ENCODE measurements at regions not wholly inside any gene's neighbourhood (a gene's known extent, or its start where the extent isn't known, plus 50 kb on each side); places are given as distances from the start of the nearest gene placed in this dataset.

DNA sequence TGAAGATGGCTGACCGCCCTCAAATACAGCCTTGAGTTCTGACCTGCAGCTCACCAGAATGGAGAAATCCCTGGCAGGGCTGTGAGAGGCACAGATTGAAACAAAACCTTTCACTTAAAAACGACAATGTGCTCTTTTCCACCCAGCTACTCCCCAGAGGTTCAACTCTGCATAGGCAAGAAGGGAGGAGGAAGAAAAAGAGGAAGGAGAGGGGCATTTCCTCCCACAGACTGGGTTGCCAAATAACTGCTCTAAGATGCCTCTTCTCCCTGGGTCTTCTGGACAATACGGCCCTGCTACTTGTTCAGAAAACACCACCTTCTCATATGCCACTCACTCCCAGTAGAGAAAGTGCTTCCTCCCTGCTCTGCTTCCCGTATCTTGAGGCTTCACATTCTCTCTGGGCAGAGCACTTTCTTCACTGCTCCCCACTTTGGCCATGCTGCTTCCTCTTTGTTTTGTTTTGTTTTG lies 136.4 kb upstream of the SLC1A4 start:
- no peak overlapping the region for H3K9ac ChIP-seq (ENCODE audit: insufficient read depth, low read depth, low read length)
- no peak overlapping the region for H3K4me3 ChIP-seq (replicated peaks in 1 of 3; ENCODE audit: insufficient read depth in 1 of 3, low read depth in 2 of 3, low read length in 3 of 3)
- peak overlapping the region; percentile 5; the same call in 1 of the 2 replicates for H3K4me2 ChIP-seq (ENCODE audit: low read depth, low read length)
- no TSS peak for BruUV-seq (replicated peaks)
- no peak overlapping the region for H2AFZ ChIP-seq (ENCODE audit: low read length)
- ChIA-PET POLR2A (no interaction called here), CTCF (ENCODE audit: low intra/inter-chr PET ratio, low total read pairs) (no interaction called here)
- in situ Hi-C loops (cut with HindIII; ENCODE audit: extremely low pct_ligation_motif_present, low pct_unique_long_range_greater_than_20kb), result no loop called here
- DNase-seq (ENCODE audit: low spot score) (no peak), FAIRE-seq (no peak), ATAC-seq (no peak)
- no peaks in the 10 kb centered on the region for H4K20me1 ChIP-seq (ENCODE audit: insufficient read depth, low read length)
- intact Hi-C loops (cut with micrococcal nuclease; ENCODE audit: unreplicated experiment), result no loop called here
- no peaks in the 10 kb centered on the region for H3K36me3 ChIP-seq (replicated peaks in 1 of 2; ENCODE audit: control insufficient read depth in 1 of 2, insufficient read depth in 2 of 2, low read length in 2 of 2)
- peaks cover 2 to 9% of the 10 kb centered on the region in 2 experiments; a peak in 2 of 5 replicates for H3K27me3 ChIP-seq (ENCODE audit: control insufficient read depth in 1 of 2, insufficient read depth in 2 of 2, low read length in 2 of 2)
- H3K4me1 ChIP-seq (ENCODE audit: insufficient read depth, low read length), result peaks cover 34% of the 10 kb centered on the region
- no peaks in the 10 kb centered on the region for H3K9me3 ChIP-seq (ENCODE audit: low read length)
- no peak overlapping the region for H3K27ac ChIP-seq (ENCODE audit: extremely low read length, insufficient read depth, low read length)
- 30% methylated on average over 4 of the region's 4 CpGs for WGBS (ENCODE audit: low lambda C conversion rate)
- H3K79me2 ChIP-seq (ENCODE audit: insufficient read depth, low read length), result no peaks in the 10 kb centered on the region
- TF ChIP-seq ZC3H4 (CRISPR knock-in tag; IDR thresholded peaks at IDR 0.05; ENCODE audit: borderline replicate concordance) (no peak), FOXO1 (CRISPR knock-in tag; IDR thresholded peaks at IDR 0.05) (no peak)
- TF ChIP-seq, protein P1, sequence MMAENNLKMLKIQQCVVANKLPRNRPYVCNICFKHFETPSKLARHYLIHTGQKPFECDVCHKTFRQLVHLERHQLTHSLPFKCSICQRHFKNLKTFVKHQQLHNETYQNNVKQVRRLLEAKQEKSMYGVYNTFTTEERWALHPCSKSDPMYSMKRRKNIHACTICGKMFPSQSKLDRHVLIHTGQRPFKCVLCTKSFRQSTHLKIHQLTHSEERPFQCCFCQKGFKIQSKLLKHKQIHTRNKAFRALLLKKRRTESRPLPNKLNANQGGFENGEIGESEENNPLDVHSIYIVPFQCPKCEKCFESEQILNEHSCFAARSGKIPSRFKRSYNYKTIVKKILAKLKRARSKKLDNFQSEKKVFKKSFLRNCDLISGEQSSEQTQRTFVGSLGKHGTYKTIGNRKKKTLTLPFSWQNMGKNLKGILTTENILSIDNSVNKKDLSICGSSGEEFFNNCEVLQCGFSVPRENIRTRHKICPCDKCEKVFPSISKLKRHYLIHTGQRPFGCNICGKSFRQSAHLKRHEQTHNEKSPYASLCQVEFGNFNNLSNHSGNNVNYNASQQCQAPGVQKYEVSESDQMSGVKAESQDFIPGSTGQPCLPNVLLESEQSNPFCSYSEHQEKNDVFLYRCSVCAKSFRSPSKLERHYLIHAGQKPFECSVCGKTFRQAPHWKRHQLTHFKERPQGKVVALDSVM (CRISPR knock-in tag; IDR thresholded peaks at IDR 0.05), result no peak

DNA sequence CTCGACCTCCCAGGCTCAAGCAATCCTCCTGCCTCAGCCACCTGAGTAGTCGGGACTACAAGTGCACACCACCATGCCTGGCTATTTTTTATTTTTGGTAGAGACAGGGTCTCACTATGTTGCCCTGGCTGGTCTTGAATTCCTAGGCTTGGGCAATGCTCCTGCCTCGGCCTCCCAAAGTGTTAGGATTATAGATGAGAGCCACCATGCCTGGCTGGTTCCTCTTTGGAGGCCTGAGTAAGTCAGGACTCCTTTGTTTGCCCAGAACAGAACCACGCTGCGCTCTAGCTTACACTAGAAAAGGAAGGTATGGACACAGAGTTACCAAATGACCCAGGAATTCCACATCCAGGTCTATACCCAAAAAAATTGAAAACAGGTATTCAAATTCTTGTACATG lies 135.9 kb upstream of the SLC1A4 start:
- in situ Hi-C loops (cut with HindIII; ENCODE audit: extremely low pct_ligation_motif_present, low pct_unique_long_range_greater_than_20kb), result no loop called here
- TF ChIP-seq ZNF121 (CRISPR knock-in tag; IDR thresholded peaks at IDR 0.05) (0 out of 2 replicates have a peak, but pooled peaks have one; percentile 15), JDP2 (CRISPR knock-in tag; IDR thresholded peaks at IDR 0.05; ENCODE audit: borderline replicate concordance) (no peak), ZNF333 (CRISPR knock-in tag; IDR thresholded peaks at IDR 0.05; ENCODE audit: borderline replicate concordance) (no peak)
- TF ChIP-seq, protein P2, sequence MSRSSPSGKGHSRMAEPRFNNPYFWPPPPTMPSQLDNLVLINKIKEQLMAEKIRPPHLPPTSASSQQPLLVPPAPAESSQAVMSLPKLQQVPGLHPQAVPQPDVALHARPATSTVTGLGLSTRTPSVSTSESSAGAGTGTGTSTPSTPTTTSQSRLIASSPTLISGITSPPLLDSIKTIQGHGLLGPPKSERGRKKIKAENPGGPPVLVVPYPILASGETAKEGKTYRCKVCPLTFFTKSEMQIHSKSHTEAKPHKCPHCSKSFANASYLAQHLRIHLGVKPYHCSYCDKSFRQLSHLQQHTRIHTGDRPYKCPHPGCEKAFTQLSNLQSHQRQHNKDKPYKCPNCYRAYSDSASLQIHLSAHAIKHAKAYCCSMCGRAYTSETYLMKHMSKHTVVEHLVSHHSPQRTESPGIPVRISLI (CRISPR knock-in tag; IDR thresholded peaks at IDR 0.05; ENCODE audit: borderline replicate concordance), result no peak
- TF ChIP-seq, protein P3, sequence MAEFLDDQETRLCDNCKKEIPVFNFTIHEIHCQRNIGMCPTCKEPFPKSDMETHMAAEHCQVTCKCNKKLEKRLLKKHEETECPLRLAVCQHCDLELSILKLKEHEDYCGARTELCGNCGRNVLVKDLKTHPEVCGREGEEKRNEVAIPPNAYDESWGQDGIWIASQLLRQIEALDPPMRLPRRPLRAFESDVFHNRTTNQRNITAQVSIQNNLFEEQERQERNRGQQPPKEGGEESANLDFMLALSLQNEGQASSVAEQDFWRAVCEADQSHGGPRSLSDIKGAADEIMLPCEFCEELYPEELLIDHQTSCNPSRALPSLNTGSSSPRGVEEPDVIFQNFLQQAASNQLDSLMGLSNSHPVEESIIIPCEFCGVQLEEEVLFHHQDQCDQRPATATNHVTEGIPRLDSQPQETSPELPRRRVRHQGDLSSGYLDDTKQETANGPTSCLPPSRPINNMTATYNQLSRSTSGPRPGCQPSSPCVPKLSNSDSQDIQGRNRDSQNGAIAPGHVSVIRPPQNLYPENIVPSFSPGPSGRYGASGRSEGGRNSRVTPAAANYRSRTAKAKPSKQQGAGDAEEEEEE (CRISPR knock-in tag; IDR thresholded peaks at IDR 0.05; ENCODE audit: borderline replicate concordance), result no peak
- TF ChIP-seq, protein P4, sequence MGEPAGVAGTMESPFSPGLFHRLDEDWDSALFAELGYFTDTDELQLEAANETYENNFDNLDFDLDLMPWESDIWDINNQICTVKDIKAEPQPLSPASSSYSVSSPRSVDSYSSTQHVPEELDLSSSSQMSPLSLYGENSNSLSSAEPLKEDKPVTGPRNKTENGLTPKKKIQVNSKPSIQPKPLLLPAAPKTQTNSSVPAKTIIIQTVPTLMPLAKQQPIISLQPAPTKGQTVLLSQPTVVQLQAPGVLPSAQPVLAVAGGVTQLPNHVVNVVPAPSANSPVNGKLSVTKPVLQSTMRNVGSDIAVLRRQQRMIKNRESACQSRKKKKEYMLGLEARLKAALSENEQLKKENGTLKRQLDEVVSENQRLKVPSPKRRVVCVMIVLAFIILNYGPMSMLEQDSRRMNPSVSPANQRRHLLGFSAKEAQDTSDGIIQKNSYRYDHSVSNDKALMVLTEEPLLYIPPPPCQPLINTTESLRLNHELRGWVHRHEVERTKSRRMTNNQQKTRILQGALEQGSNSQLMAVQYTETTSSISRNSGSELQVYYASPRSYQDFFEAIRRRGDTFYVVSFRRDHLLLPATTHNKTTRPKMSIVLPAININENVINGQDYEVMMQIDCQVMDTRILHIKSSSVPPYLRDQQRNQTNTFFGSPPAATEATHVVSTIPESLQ (CRISPR knock-in tag; conservative IDR thresholded peaks at IDR 0.05), result no peak

More for the DNA sequence above, 135.9 kb upstream of the SLC1A4 start:
- no TSS peak for BruUV-seq (replicated peaks)
- DNase-seq (ENCODE audit: low spot score), result no peak
- intact Hi-C loops (cut with micrococcal nuclease; ENCODE audit: unreplicated experiment), result no loop called here
- H3K9me3 ChIP-seq (ENCODE audit: low read length), result no peaks in the 10 kb centered on the region
- H3K4me2 ChIP-seq (ENCODE audit: low read depth, low read length), result peak overlapping the region; percentile 5; the same call in 1 of the 2 replicates
- 48% methylated on average over 5 of the region's 5 CpGs for WGBS (ENCODE audit: low lambda C conversion rate)
- FAIRE-seq, result no peak
- no peak for ATAC-seq
- no peak overlapping the region for H3K4me3 ChIP-seq (replicated peaks in 1 of 3; ENCODE audit: insufficient read depth in 1 of 3, low read depth in 2 of 3, low read length in 3 of 3)
- CTCF ChIA-PET (ENCODE audit: low intra/inter-chr PET ratio, low total read pairs), result no interaction called here
- no peak overlapping the region for H3K9ac ChIP-seq (ENCODE audit: insufficient read depth, low read depth, low read length)
- no peak overlapping the region for H2AFZ ChIP-seq (ENCODE audit: low read length)
- H4K20me1 ChIP-seq (ENCODE audit: insufficient read depth, low read length), result no peaks in the 10 kb centered on the region
- POLR2A ChIA-PET, result no interaction called here
- peaks cover 39% of the 10 kb centered on the region for H3K4me1 ChIP-seq (ENCODE audit: insufficient read depth, low read length)
- no peaks in the 10 kb centered on the region for H3K36me3 ChIP-seq (replicated peaks in 1 of 2; ENCODE audit: control insufficient read depth in 1 of 2, insufficient read depth in 2 of 2, low read length in 2 of 2)
- H3K79me2 ChIP-seq (ENCODE audit: insufficient read depth, low read length), result no peaks in the 10 kb centered on the region
- peaks cover 2 to 14% of the 10 kb centered on the region in 2 experiments; a peak in 2 of 5 replicates for H3K27me3 ChIP-seq (ENCODE audit: control insufficient read depth in 1 of 2, insufficient read depth in 2 of 2, low read length in 2 of 2)
- H3K27ac ChIP-seq (ENCODE audit: extremely low read length, insufficient read depth, low read length), result no peak overlapping the region

All from HepG2 (cell line).